ENCODE measurements at regions not wholly inside any gene's neighbourhood (a gene's known extent, or its start where the extent isn't known, plus 50 kb on each side); places are given as distances from the start of the nearest gene placed in this dataset.

DNA sequence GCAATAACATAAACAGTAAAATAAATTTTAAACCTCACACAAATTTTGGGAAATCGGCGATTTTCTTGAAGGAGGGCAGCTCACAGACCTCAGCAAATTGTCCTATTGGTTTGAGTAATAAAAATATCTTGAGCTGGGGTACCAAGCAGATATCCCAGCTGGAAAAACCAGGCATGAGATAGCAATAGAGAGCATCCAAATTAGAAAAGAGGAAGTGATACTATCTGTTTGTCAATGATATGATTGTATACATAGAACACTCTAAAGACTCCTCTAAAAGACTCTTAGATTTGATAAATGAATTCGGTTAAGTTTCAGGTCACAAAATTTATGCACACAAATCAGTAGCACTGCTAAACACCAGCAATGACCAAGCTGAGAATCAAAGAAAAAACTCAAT, 90.5 kb upstream of the ACTRT1 start:
- in situ Hi-C loops (cut with MboI; ENCODE audit: low sequenced_read_pairs, unreplicated experiment), result no loop called here
- TF ChIP-seq, protein P1, sequence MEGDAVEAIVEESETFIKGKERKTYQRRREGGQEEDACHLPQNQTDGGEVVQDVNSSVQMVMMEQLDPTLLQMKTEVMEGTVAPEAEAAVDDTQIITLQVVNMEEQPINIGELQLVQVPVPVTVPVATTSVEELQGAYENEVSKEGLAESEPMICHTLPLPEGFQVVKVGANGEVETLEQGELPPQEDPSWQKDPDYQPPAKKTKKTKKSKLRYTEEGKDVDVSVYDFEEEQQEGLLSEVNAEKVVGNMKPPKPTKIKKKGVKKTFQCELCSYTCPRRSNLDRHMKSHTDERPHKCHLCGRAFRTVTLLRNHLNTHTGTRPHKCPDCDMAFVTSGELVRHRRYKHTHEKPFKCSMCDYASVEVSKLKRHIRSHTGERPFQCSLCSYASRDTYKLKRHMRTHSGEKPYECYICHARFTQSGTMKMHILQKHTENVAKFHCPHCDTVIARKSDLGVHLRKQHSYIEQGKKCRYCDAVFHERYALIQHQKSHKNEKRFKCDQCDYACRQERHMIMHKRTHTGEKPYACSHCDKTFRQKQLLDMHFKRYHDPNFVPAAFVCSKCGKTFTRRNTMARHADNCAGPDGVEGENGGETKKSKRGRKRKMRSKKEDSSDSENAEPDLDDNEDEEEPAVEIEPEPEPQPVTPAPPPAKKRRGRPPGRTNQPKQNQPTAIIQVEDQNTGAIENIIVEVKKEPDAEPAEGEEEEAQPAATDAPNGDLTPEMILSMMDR (IDR thresholded peaks at IDR 0.05; ENCODE audit: borderline replicate concordance, control extremely low read depth, extremely low read depth, insufficient read depth, missing control alignments), result no peak
- no peak for DNase-seq (ENCODE audit: low spot score)

DNA sequence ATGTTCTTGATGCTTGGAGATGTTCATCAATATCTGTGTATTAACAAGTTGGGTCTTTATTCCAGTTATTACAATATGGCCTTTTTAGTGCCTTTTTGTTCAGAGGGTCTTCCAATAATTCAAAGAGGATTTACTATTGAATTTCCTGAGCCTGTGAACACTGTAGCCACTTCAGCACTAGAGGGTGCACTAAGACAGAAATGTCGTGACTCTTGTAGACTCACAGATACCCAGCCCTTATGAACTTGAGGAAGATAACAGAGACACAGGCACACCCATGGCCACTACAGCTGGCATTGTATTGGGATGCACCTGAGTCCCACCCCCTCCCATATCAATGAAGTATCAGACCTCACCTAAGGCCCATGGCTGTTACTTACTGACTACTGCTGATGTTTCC, 54.4 kb upstream of the ACTRT1 start:
- in situ Hi-C loops (cut with MboI; ENCODE audit: low sequenced_read_pairs, unreplicated experiment), result no loop called here
- peak; percentile 1 for DNase-seq (ENCODE audit: low spot score)
- TF ChIP-seq, protein P1 (IDR thresholded peaks at IDR 0.05; ENCODE audit: borderline replicate concordance, control extremely low read depth, extremely low read depth, insufficient read depth, missing control alignments), result peak; percentile 26

DNA sequence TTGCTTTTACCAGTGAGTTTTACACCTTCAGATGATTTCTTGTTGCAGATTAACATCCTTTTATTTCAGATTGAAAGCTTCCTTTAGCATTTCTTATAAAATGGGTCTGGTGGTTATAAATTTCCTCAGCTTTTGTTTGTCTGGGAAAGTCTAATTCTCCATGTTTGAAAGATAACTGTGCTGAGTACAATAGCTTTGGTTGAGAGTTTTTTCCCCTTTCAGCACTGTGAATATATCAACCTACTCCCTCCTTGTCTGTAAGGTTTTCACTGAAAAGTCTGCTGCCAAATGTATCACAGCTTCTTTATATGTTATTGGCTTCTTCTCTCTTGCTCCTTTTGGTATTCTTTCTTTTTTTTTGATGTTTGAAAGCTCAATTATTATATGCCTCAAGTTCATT, 53.5 kb upstream of the ACTRT1 start:
- TF ChIP-seq, protein P1 (IDR thresholded peaks at IDR 0.05; ENCODE audit: borderline replicate concordance, control extremely low read depth, extremely low read depth, insufficient read depth, missing control alignments), result no peak
- in situ Hi-C loops (cut with MboI; ENCODE audit: low sequenced_read_pairs, unreplicated experiment), result no loop called here
- DNase-seq (ENCODE audit: low spot score), result no peak

Measured in GM13976 (cell line).